Cardiac muscle cell (in vitro differentiated cells and primary cell): ENCODE measurements at regions not wholly inside any gene's neighbourhood (a gene's known extent, or its start where the extent isn't known, plus 50 kb on each side); places are given as distances from the start of the nearest gene placed in this dataset.

Experiments used
- DNase-seq, 2 donors: peaks; one replicate each; pipeline versions ENCODE4 v3.0.0 to v3.0.0-alpha.2; 2010 to 2017; ENCODE audit warnings: low read depth in 1 of 2, low spot score in 1 of 2
- H3K27ac ChIP-seq: fragments of 200-600 bp; sonication (generic); 2 replicates; pipeline ENCODE4 v1.5.1; 2016
- H3K27me3 ChIP-seq: fragments of 200-600 bp; sonication (generic); 2 replicates; pipeline ENCODE4 v1.6.0; 2016; ENCODE audit warnings: control low read depth
- H3K36me3 ChIP-seq: fragments of 200-600 bp; sonication (generic); 2 replicates; pipeline ENCODE4 v1.5.1; 2016; ENCODE audit warnings: control low read depth
- H3K4me1 ChIP-seq: fragments of 200-600 bp; sonication (generic); 2 replicates; pipeline ENCODE4 v1.8.1; 2017; ENCODE audit warnings: low read depth, mild to moderate bottlenecking, mixed run types
- H3K4me3 ChIP-seq: fragments of 200-600 bp; sonication (generic); 2 replicates; pipeline ENCODE4 v1.5.1; 2016; ENCODE audit warnings: mild to moderate bottlenecking
- H3K9me3 ChIP-seq: fragments of 200-600 bp; sonication (generic); 2 replicates; pipeline ENCODE4 v1.5.1; 2017; ENCODE audit warnings: low read depth, mild to moderate bottlenecking, control low read depth
- CTCF ChIP-seq: IDR thresholded peaks from 2 replicates; pipeline ENCODE4 v1.5.1; 2012; ENCODE audit warnings: low read depth, mild to moderate bottlenecking, low read length

- Histone ChIP-seq H3K4me3 (no peak overlapping the region), H3K9me3 (no peaks in the 10 kb centered on the region), H3K27me3 (no peaks in the 10 kb centered on the region), H3K27ac (no peak overlapping the region), H3K4me1 (no peaks in the 10 kb centered on the region), H3K36me3 (no peaks in the 10 kb centered on the region)
- DNase-seq = peak in 1 of 2 donors; percentile 31
- TF ChIP-seq CTCF = no peak
Measured at GRCh38 chr13:34867590-34867989, 74.5 kb upstream of the NBEA start.

DNA sequence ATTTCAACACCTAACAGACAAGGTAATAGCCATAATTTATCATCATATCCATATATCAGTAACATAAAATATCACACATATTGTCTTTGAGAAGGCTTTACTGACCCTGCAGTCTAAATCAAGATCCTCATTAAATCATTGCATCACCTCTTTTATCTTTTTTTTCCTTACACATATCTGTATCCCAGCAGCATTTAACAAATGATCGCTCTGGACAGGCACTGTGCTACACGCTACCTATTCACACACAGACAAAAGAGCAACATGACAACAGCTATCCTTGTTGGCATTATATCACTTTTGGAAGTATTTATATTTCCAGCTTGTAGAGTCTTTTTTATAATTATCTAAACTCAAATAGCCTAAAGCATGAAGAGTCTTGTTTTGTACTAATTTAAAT is 73.3 kb upstream of the NBEA start:
- Histone ChIP-seq H3K27ac (no peak overlapping the region), H3K9me3 (no peaks in the 10 kb centered on the region), H3K4me1 (no peaks in the 10 kb centered on the region), H3K36me3 (no peaks in the 10 kb centered on the region), H3K4me3 (no peak overlapping the region), H3K27me3 (no peaks in the 10 kb centered on the region)
- no peak for DNase-seq
- TF ChIP-seq CTCF = no peak

DNA sequence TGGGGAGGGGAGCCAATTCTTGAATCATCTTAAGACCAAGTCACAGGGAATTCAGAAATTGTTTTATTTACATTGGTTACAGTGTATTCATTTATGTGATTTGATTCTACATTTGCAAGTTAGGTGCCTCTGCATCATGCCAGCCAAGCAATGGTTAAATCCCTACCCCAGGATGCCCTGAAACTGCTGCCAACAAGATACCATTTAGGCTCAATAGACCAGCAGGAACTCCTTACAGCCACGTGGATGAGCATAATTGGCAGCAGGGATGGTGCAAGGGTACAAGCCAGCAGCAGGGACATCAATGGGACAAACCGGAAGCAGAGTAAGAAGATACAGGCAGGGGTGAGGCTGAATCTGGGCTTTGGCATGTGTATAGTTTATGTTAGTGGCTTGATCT is 72.4 kb upstream of the NBEA start:
- H3K36me3 ChIP-seq = no peaks in the 10 kb centered on the region
- no peak for DNase-seq
- H3K27me3 ChIP-seq = no peaks in the 10 kb centered on the region
- no peaks in the 10 kb centered on the region for H3K9me3 ChIP-seq
- no peak overlapping the region for H3K4me3 ChIP-seq
- H3K27ac ChIP-seq = no peak overlapping the region
- no peaks in the 10 kb centered on the region for H3K4me1 ChIP-seq
- no peak for TF ChIP-seq CTCF

- TF ChIP-seq CTCF = no peak
- no peaks in the 10 kb centered on the region for H3K9me3 ChIP-seq
- no peak overlapping the region for H3K27ac ChIP-seq
- no peak for DNase-seq
- H3K4me1 ChIP-seq = no peaks in the 10 kb centered on the region
- no peak overlapping the region for H3K4me3 ChIP-seq
- no peaks in the 10 kb centered on the region for H3K27me3 ChIP-seq
- no peaks in the 10 kb centered on the region for H3K36me3 ChIP-seq
Measured at GRCh38 chr13:34878329-34878728, 63.7 kb upstream of the NBEA start.

DNA sequence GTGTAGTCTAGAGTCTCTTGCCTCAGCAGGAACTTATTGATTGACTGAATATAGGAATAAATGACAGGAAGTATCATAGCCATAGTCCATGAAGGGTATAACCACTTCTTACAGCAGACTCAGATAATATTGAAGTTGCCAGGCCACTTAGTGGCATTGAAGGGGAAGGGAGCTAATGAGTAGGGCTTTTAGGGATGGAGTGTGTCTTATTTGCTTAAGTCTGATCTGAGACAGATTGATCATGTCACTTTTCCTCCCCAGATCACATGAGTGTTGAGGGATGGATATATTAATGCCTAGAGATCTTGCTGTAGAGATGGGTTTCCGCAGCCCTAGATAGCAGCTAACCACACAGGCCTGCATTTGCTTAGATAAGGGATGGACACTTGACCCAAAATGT is 62.2 kb upstream of the NBEA start:
- DNase-seq = no peak
- TF ChIP-seq CTCF = no peak

DNA sequence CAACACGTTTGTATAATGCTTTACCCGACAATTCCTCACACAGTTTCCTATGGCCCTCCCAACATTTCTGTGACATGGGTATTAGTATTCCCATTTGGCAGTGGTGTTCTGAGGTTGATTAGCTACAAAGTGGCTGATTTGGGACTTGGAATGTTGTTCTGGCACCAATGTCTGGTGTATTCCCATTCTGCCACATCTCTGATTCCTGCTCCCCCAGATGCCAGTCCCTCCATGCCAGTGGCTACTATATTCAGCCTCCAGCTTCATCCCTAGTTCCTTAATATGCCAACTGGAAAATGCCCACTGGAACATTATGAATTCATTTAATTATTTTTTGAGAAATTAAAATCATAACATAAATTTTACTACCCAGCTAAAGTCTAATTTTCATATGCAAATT is 60.6 kb upstream of the NBEA start:
- Histone ChIP-seq H3K9me3 (no peaks in the 10 kb centered on the region), H3K27ac (no peak overlapping the region), H3K27me3 (no peaks in the 10 kb centered on the region), H3K4me1 (no peaks in the 10 kb centered on the region), H3K4me3 (no peak overlapping the region), H3K36me3 (no peaks in the 10 kb centered on the region)
- no peak for TF ChIP-seq CTCF
- DNase-seq = no peak

More for the DNA sequence above, 62.2 kb upstream of the NBEA start:
- Histone ChIP-seq H3K4me1 (no peaks in the 10 kb centered on the region), H3K4me3 (no peak overlapping the region), H3K9me3 (no peaks in the 10 kb centered on the region), H3K36me3 (no peaks in the 10 kb centered on the region), H3K27ac (no peak overlapping the region), H3K27me3 (no peaks in the 10 kb centered on the region)
